Activated B cell treated with CpG ODN at 0.5 μM for 24 hours (primary cell): ENCODE measurements at regions not wholly inside any gene's neighbourhood (a gene's known extent, or its start where the extent isn't known, plus 50 kb on each side); places are given as distances from the start of the nearest gene placed in this dataset.
"Not testable (repeated sequence)": the region's sequence is repeated elsewhere in the genome, so short reads cannot be mapped to it uniquely, and the experiment has no call there.

ENCODE experiments used
- ATAC-seq: fragments of 200-7000 bp; cut with Tn5 transposase; one replicate; pipeline ENCODE4 v1.10.0; 2021; ENCODE audit warnings: low read depth, mild to moderate bottlenecking, moderate library complexity
- CTCF ChIA-PET: fragments of 350-600 bp; sonication (Branson Sonifier 250); formaldehyde crosslinking; loops from one replicate; lab custom pipeline; 2021; ENCODE audit warnings: antibody characterized with exemption; lab: Charles Lee
- POLR2A ChIA-PET: fragments of 350-600 bp; sonication (Branson Sonifier 250); formaldehyde crosslinking; loops from one replicate; lab custom pipeline; 2021; ENCODE audit warnings: antibody characterized with exemption; lab: Charles Lee
- DNase-seq: peaks from one replicate; pipeline ENCODE4 v3.0.0; 2022
- H3K27ac Mint-ChIP-seq: one replicate; pipeline ENCODE4 v1.8.0; 2020; ENCODE audit warnings: mixed read lengths
- H3K27me3 Mint-ChIP-seq: one replicate; pipeline ENCODE4 v1.8.0; 2021; ENCODE audit warnings: mixed read lengths
- H3K36me3 Mint-ChIP-seq: one replicate; pipeline ENCODE4 v1.8.0; 2021; ENCODE audit warnings: low read depth, mixed read lengths
- H3K4me1 Mint-ChIP-seq: one replicate; pipeline ENCODE4 v1.8.0; 2021; ENCODE audit warnings: mixed read lengths
- H3K4me3 Mint-ChIP-seq: one replicate; pipeline ENCODE4 v1.8.0; 2020; ENCODE audit warnings: mild to moderate bottlenecking, mixed read lengths
- H3K9me3 Mint-ChIP-seq: one replicate; pipeline ENCODE4 v1.8.0; 2020; ENCODE audit warnings: mixed read lengths
- intact Hi-C: fragments of 100-400 bp; cut with micrococcal nuclease; formaldehyde crosslinking; loops from one replicate; pipeline ENCODE4 v1.15.1; 2024
- TF ChIP-seq, protein P1 (sequence below): fragments of 200-600 bp; IDR thresholded peaks from one replicate; pipeline ENCODE4 v1.8.0; 2022; ENCODE audit warnings: antibody characterized with exemption, mild to moderate bottlenecking

DNA sequence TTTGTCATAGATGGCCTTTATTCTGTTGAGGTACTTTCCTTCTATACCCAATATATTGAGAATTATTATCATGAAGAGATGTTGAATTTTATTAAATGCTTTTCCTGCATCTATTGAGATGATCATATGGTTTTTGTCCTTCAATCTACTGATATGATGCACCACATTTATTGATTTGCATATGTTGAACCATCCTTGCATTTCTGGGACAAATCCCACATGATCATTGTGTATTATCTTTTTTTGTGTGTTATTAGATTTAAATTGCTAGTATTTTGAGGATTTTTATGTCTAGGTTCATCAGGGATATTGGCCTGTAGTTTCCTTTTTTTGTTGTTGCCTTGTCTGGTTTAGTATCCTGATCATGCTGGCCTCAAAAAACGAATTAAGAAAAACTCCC is 124.5 kb upstream of the CES5A start:
- DNase-seq, result no peak
- Mint-ChIP-seq H3K27ac (no peak overlapping the region), H3K27me3 (peaks cover 6% of the 10 kb centered on the region), H3K36me3 (peaks cover 2% of the 10 kb centered on the region), H3K4me3 (no peak overlapping the region), H3K9me3 (peaks cover 8% of the 10 kb centered on the region), H3K4me1 (no peaks in the 10 kb centered on the region)
- TF ChIP-seq, protein P1, sequence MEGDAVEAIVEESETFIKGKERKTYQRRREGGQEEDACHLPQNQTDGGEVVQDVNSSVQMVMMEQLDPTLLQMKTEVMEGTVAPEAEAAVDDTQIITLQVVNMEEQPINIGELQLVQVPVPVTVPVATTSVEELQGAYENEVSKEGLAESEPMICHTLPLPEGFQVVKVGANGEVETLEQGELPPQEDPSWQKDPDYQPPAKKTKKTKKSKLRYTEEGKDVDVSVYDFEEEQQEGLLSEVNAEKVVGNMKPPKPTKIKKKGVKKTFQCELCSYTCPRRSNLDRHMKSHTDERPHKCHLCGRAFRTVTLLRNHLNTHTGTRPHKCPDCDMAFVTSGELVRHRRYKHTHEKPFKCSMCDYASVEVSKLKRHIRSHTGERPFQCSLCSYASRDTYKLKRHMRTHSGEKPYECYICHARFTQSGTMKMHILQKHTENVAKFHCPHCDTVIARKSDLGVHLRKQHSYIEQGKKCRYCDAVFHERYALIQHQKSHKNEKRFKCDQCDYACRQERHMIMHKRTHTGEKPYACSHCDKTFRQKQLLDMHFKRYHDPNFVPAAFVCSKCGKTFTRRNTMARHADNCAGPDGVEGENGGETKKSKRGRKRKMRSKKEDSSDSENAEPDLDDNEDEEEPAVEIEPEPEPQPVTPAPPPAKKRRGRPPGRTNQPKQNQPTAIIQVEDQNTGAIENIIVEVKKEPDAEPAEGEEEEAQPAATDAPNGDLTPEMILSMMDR, result no peak
- POLR2A ChIA-PET, result no interaction called here
- intact Hi-C loops, result no loop called here
- CTCF ChIA-PET, result no interaction called here
- ATAC-seq, result no peak

DNA sequence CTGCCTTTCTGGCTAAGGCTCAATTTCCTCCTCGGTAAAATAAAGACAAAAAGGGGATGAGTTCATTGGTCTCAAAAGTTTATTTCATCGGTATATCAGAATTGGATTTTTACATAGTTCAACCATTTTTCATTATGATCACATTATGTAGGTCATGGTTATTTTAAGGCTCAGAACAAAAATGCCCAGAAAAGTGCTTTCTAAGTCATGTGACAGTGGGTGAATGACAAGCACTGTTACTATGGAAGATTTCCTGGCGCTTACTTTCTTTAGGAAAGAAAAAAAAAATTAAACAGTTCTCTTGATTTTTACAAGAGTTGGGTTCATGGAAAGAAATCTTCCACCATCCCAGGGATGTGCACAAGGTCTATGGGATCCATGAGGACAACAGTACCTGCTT is 117.9 kb upstream of the CES5A start:
- Mint-ChIP-seq H3K4me3 (no peak overlapping the region), H3K27ac (no peak overlapping the region), H3K27me3 (peaks cover 13% of the 10 kb centered on the region), H3K36me3 (no peaks in the 10 kb centered on the region), H3K4me1 (no peaks in the 10 kb centered on the region), H3K9me3 (peaks cover 3% of the 10 kb centered on the region)
- CTCF ChIA-PET, result no interaction called here
- TF ChIP-seq, protein P1, result no peak
- intact Hi-C loops, result no loop called here
- no peak for DNase-seq
- no peak for ATAC-seq
- POLR2A ChIA-PET, result no interaction called here

DNA sequence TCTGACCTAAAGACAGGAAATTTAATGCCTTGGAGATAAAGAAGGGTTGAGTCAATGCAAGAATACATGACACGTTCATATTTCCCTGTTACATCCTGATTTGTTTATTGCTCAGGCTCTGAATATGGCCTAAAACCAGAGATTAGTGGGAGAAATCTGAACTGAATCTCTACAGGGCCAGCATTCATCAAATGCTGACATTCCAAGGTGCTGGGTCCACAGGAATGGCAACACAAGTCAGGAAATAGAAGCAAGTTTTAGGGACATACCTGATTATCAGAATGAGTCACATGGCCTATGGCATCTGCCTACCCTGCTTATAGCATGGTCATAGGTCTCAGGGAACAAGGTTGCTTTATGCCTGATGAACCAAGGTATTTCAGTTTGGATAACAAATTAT is 117.4 kb upstream of the CES5A start:
- no peak overlapping the region for H3K4me3 Mint-ChIP-seq
- CTCF ChIA-PET, result no interaction called here
- intact Hi-C loops, result no loop called here

DNA sequence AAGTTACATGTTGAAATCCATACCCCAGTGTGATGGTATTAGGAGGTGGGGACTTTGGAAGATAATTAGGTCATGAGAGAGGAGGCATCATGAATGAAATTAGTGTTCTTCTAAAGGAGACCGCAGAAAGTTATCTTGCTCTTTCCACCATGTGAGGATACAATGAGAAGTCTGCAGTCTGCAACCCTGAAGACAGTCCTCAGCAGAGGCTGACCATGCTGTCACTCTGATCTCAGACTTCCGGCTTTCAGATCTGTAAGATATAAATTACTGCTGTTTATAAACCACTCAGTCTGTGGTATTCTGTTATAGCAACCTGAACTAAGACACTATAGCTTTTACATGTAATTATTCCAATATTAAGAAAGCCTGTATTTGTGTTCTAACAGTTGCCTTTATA is 116.7 kb upstream of the CES5A start:
- intact Hi-C loops, result no loop called here
- H3K4me1 Mint-ChIP-seq, result no peaks in the 10 kb centered on the region
- no peak overlapping the region for H3K27ac Mint-ChIP-seq
- H3K4me3 Mint-ChIP-seq, result no peak overlapping the region
- ChIA-PET POLR2A (no interaction called here), CTCF (no interaction called here)
- peaks cover 13% of the 10 kb centered on the region for H3K27me3 Mint-ChIP-seq
- peaks cover 3% of the 10 kb centered on the region for H3K9me3 Mint-ChIP-seq
- no peak for DNase-seq
- no peaks in the 10 kb centered on the region for H3K36me3 Mint-ChIP-seq
- ATAC-seq, result no peak
- TF ChIP-seq, protein P1, result no peak

More for the DNA sequence above, 117.4 kb upstream of the CES5A start:
- POLR2A ChIA-PET, result no interaction called here
- no peaks in the 10 kb centered on the region for H3K4me1 Mint-ChIP-seq
- no peak overlapping the region for H3K27ac Mint-ChIP-seq
- H3K27me3 Mint-ChIP-seq, result peaks cover 13% of the 10 kb centered on the region
- H3K36me3 Mint-ChIP-seq, result no peaks in the 10 kb centered on the region
- no peak for DNase-seq
- peaks cover 3% of the 10 kb centered on the region for H3K9me3 Mint-ChIP-seq
- TF ChIP-seq, protein P1, result no peak
- ATAC-seq, result no peak

DNA sequence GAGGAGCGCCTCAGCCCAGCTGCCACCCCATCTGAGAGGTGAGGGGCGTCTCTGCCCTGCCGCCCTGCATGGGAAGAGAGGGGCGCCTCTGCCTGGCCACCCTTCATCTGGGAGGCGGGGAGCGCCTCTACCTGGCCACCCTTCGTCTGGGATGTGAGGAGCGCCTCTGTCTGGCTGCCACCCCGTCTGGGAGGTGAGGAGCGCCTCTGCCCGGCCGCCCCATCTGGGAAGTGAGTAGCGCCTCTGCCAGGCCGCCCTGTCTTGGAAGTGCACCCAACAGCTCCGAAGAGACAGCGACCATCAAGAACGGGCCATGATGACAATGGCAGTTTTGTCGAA is 114.4 kb upstream of the CES5A start:
- TF ChIP-seq, protein P1, result no peak
- POLR2A ChIA-PET, result no interaction called here
- no peak overlapping the region for H3K27ac Mint-ChIP-seq

DNA sequence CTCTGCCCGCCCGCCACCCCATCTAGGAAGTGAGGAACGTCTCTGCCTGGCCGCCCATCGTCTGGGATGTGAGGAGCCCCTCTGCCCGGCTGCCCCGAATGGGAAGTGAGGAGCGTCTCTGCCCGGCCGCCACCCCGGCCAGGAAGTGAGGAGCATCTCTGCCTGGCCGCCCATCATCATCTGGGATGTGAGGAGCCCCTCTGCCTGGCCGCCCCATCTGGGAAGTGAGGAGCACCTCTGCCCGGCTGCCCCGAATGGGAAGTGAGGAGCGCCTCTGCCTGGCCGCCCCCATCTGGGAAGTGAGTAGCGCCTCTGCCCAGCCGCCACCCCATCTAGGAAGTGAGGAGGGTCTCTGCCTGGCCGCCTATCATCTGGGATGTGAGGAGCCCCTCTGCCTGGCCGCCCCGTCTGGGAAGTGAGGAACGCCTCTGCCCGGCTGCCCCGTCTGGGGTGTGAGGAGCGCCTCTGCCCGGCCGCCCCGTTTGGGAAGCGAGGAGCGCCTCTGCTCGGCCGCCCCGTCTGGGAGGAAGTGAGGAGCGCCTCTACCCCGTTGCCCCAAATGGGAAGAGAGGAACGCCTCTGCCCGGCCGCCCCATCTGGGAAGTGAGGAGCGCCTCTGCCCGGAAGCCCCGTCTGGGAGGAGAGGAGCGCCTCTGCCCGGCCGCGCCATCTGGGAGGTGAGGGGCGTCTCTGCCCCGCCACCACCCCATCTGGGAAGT is 113.8 kb upstream of the CES5A start:
- POLR2A ChIA-PET, H3K9me3 Mint-ChIP-seq, CTCF ChIA-PET, ATAC-seq, intact Hi-C loops, H3K36me3 Mint-ChIP-seq, H3K4me3 Mint-ChIP-seq, H3K27ac Mint-ChIP-seq, DNase-seq, H3K4me1 Mint-ChIP-seq: not testable (repeated sequence)
- peaks cover 13% of the 10 kb centered on the region for H3K27me3 Mint-ChIP-seq

More for the DNA sequence above, 114.4 kb upstream of the CES5A start:
- H3K4me3 Mint-ChIP-seq, result no peak overlapping the region
- peaks cover 13% of the 10 kb centered on the region for H3K27me3 Mint-ChIP-seq
- no peaks in the 10 kb centered on the region for H3K36me3 Mint-ChIP-seq
- no peaks in the 10 kb centered on the region for H3K9me3 Mint-ChIP-seq
- ATAC-seq (no peak), DNase-seq (no peak)
- H3K4me1 Mint-ChIP-seq, result no peaks in the 10 kb centered on the region
- CTCF ChIA-PET, result no interaction called here
- intact Hi-C loops, result no loop called here
